ENCODE measurements at regions not wholly inside any gene's neighbourhood (a gene's known extent, or its start where the extent isn't known, plus 50 kb on each side); places are given as distances from the start of the nearest gene placed in this dataset.

DNA sequence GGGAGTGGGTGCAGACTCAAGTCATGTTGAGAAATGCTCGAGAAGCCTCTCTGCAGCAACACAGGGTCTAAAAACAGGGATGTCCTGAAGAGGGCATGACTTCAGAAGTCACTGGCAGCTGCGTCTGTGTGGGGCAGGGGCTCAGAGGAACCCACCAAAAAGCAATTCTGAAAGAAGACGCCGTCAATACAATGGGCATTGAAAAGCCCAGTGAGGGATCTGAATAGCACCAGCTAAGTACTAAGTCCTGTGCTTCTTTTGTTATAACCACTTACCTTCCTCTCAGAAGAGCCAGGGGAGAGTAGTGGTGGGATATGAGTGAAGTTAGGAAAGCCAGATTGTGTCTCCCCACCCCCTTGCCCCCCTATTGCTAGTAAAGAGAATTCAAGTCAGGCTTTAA is 137.2 kb downstream of the INHBA start:
- TF ChIP-seq, protein P1, sequence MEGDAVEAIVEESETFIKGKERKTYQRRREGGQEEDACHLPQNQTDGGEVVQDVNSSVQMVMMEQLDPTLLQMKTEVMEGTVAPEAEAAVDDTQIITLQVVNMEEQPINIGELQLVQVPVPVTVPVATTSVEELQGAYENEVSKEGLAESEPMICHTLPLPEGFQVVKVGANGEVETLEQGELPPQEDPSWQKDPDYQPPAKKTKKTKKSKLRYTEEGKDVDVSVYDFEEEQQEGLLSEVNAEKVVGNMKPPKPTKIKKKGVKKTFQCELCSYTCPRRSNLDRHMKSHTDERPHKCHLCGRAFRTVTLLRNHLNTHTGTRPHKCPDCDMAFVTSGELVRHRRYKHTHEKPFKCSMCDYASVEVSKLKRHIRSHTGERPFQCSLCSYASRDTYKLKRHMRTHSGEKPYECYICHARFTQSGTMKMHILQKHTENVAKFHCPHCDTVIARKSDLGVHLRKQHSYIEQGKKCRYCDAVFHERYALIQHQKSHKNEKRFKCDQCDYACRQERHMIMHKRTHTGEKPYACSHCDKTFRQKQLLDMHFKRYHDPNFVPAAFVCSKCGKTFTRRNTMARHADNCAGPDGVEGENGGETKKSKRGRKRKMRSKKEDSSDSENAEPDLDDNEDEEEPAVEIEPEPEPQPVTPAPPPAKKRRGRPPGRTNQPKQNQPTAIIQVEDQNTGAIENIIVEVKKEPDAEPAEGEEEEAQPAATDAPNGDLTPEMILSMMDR (conservative IDR thresholded peaks at IDR 0.05; ENCODE audit: low read length) = no peak
- TF ChIP-seq EZH2phosphoT487 (IDR thresholded peaks at IDR 0.05; ENCODE audit: borderline replicate concordance) = no peak
